Thoracic aorta (tissue), 2 donors: ENCODE measurements at regions not wholly inside any gene's neighbourhood (a gene's known extent, or its start where the extent isn't known, plus 50 kb on each side); places are given as distances from the start of the nearest gene placed in this dataset.

Experiments
- ATAC-seq: fragments of 150-250 bp; one replicate; pipeline ENCODE4 v1.8.0; 2017; ENCODE audit warnings: low read depth; ENCODE audit not compliant: insufficient number of reproducible peaks, low FRiP score
- DNase-seq: peaks from one replicate; pipeline ENCODE4 v3.0.0-alpha.2; 2020; ENCODE audit warnings: low spot score
- H3K27ac ChIP-seq, 2 donors: fragments of 200-600 bp; sonication (generic); 1 replicate in 1 of 2; 2 replicates in 1 of 2; pipeline ENCODE4 v1.5.1; 2016; ENCODE audit warnings: mild to moderate bottlenecking in 2 of 2, moderate library complexity in 2 of 2
- H3K27me3 ChIP-seq: fragments of 200-600 bp; sonication (generic); replicated peaks from 2 replicates; pipeline ENCODE4 v1.6.0; 2016; ENCODE audit warnings: mild to moderate bottlenecking; ENCODE audit not compliant: insufficient read depth
- H3K36me3 ChIP-seq: fragments of 200-600 bp; sonication (generic); one replicate; pipeline ENCODE4 v1.5.1; 2016
- H3K4me1 ChIP-seq, 2 donors: fragments of 200-600 bp; sonication (generic); 1 replicate in 1 of 2; 2 replicates in 1 of 2; pipeline versions ENCODE4 v1.5.1 to v1.6.0; 2016; ENCODE audit warnings: low read depth in 2 of 2, mild to moderate bottlenecking in 1 of 2; ENCODE audit not compliant: control insufficient read depth in 1 of 2
- H3K4me3 ChIP-seq: fragments of 200-600 bp; sonication (generic); 2 replicates; pipeline ENCODE4 v1.5.1; 2016; ENCODE audit warnings: mild to moderate bottlenecking
- H3K9me3 ChIP-seq: fragments of 200-600 bp; sonication (generic); 2 replicates; pipeline ENCODE4 v1.5.1; 2016
- CTCF ChIP-seq: fragments of 200-600 bp; sonication (generic); IDR thresholded peaks from one replicate; pipeline ENCODE4 v1.5.1; 2019; ENCODE audit warnings: antibody characterized with exemption

- DNase-seq (no peak), ATAC-seq (no peak)
These were observed 103.3 kb upstream of the SPRED1 start for GRCh38 chr15:38149315-38149714.

GRCh38 chr15:38150148-38150547, 102.5 kb upstream of the SPRED1 start:
- Histone ChIP-seq H3K9me3 (peaks cover 7% of the 10 kb centered on the region), H3K27ac (no peak overlapping the region), H3K36me3 (no peaks in the 10 kb centered on the region), H3K4me3 (no peak overlapping the region), H3K4me1 (no peaks in the 10 kb centered on the region), H3K27me3 (no peaks in the 10 kb centered on the region)
- DNase-seq (no peak), ATAC-seq (no peak)
- no peak for TF ChIP-seq CTCF

More at GRCh38 chr15:38149315-38149714, 103.3 kb upstream of the SPRED1 start:
- Histone ChIP-seq H3K4me1 (no peaks in the 10 kb centered on the region), H3K36me3 (no peaks in the 10 kb centered on the region), H3K27me3 (no peaks in the 10 kb centered on the region), H3K9me3 (peaks cover 7% of the 10 kb centered on the region), H3K27ac (no peak overlapping the region), H3K4me3 (no peak overlapping the region)
- no peak for TF ChIP-seq CTCF

GRCh38 chr15:38150794-38151193, 101.8 kb upstream of the SPRED1 start:
- ATAC-seq = no peak
- Histone ChIP-seq H3K27ac (no peak overlapping the region), H3K4me3 (no peak overlapping the region), H3K27me3 (no peaks in the 10 kb centered on the region), H3K4me1 (no peaks in the 10 kb centered on the region), H3K36me3 (no peaks in the 10 kb centered on the region), H3K9me3 (peaks cover 7% of the 10 kb centered on the region)
- DNase-seq = no peak
- no peak for TF ChIP-seq CTCF

- Histone ChIP-seq H3K27ac (no peak overlapping the region), H3K4me1 (no peaks in the 10 kb centered on the region), H3K36me3 (no peaks in the 10 kb centered on the region), H3K27me3 (no peaks in the 10 kb centered on the region), H3K4me3 (no peak overlapping the region), H3K9me3 (peaks cover 7% of the 10 kb centered on the region)
- DNase-seq (no peak), ATAC-seq (no peak)
- TF ChIP-seq CTCF = no peak
These were observed 98.9 kb upstream of the SPRED1 start for GRCh38 chr15:38153781-38154180.

- H3K4me3 ChIP-seq = no peak overlapping the region
- peaks cover 7% of the 10 kb centered on the region for H3K9me3 ChIP-seq
- H3K4me1 ChIP-seq = no peaks in the 10 kb centered on the region
- ATAC-seq (no peak), DNase-seq (no peak)
- TF ChIP-seq CTCF = no peak
- H3K27me3 ChIP-seq = no peaks in the 10 kb centered on the region
- no peaks in the 10 kb centered on the region for H3K36me3 ChIP-seq
- no peak overlapping the region for H3K27ac ChIP-seq
These were observed 98.4 kb upstream of the SPRED1 start for GRCh38 chr15:38154255-38154654.
